Keratinocyte (primary cell): ENCODE measurements at regions not wholly inside any gene's neighbourhood (a gene's known extent, or its start where the extent isn't known, plus 50 kb on each side); places are given as distances from the start of the nearest gene placed in this dataset.

Experiments
- DNase-seq: peaks from one replicate; pipeline ENCODE4 v3.0.0-alpha.2; 2011; ENCODE audit warnings: low read depth, missing footprints, low spot score
- FAIRE-seq: peaks from 2 replicates; lab custom pipeline; 2011; peaks lifted over from hg19 to GRCh38; lab: Jason Lieb, UNC
- H2AFZ ChIP-seq: 2 replicates; pipeline ENCODE4 v1.6.0; 2012; ENCODE audit warnings: low read length, control low read depth, inconsistent platforms; ENCODE audit not compliant: control insufficient read depth
- H3K27ac ChIP-seq: 2 replicates; pipeline ENCODE4 v1.5.1; 2011; ENCODE audit warnings: low read length; ENCODE audit not compliant: control insufficient read depth, insufficient read depth
- H3K27me3 ChIP-seq: 3 replicates; pipeline ENCODE4 v1.6.0; 2011; ENCODE audit warnings: low read length; ENCODE audit not compliant: control insufficient read depth, insufficient read depth; ENCODE audit errors: extremely low read depth
- H3K36me3 ChIP-seq, 2 experiments: 2 replicates in 1 of 2; 3 replicates in 1 of 2; pipeline ENCODE4 v1.5.1; 2011; ENCODE audit warnings: low read length in 2 of 2, mild to moderate bottlenecking in 1 of 2; ENCODE audit not compliant: control insufficient read depth in 2 of 2, insufficient read depth in 2 of 2; ENCODE audit errors: extremely low read depth in 1 of 2
- H3K4me1 ChIP-seq: 3 replicates; pipeline ENCODE4 v1.5.1; 2011; ENCODE audit warnings: low read length; ENCODE audit not compliant: control insufficient read depth, insufficient read depth; ENCODE audit errors: extremely low read depth
- H3K4me2 ChIP-seq: 3 replicates; pipeline ENCODE4 v1.6.0; 2011; ENCODE audit warnings: low read depth, low read length; ENCODE audit not compliant: control insufficient read depth, insufficient read depth; ENCODE audit errors: extremely low read depth
- H3K4me3 ChIP-seq, 3 experiments: fragments of 200-600 bp in 1 of 3; sonication (generic) in 1 of 3; 2 replicates in 2 of 3; 3 replicates in 1 of 3; pipeline ENCODE4 v1.5.1; 2011 to 2016; ENCODE audit warnings: low read length in 3 of 3, mild to moderate bottlenecking in 3 of 3, control low read depth in 2 of 3, inconsistent platforms in 1 of 3, low read depth in 1 of 3, mixed read lengths in 1 of 3, mixed run types in 1 of 3, moderate library complexity in 1 of 3; ENCODE audit not compliant: control insufficient read depth in 2 of 3, insufficient read depth in 2 of 3; ENCODE audit errors: extremely low read depth in 1 of 3
- H3K79me2 ChIP-seq: 2 replicates; pipeline ENCODE4 v1.6.0; 2012; ENCODE audit warnings: low read length; ENCODE audit not compliant: control insufficient read depth, insufficient read depth
- H3K9ac ChIP-seq: 3 replicates; pipeline ENCODE4 v1.6.0; 2011; ENCODE audit warnings: low read length; ENCODE audit not compliant: control insufficient read depth, insufficient read depth; ENCODE audit errors: extremely low read depth
- H3K9me1 ChIP-seq: 3 replicates; pipeline ENCODE4 v1.6.0; 2011; ENCODE audit warnings: low read length; ENCODE audit not compliant: control insufficient read depth, insufficient read depth; ENCODE audit errors: extremely low read depth
- H3K9me3 ChIP-seq: 2 replicates; pipeline ENCODE4 v1.5.1; 2012; ENCODE audit warnings: low read depth, low read length; ENCODE audit not compliant: control insufficient read depth
- H4K20me1 ChIP-seq: 3 replicates; pipeline ENCODE4 v1.6.0; 2011; ENCODE audit warnings: low read length; ENCODE audit not compliant: control insufficient read depth, insufficient read depth; ENCODE audit errors: extremely low read depth
- CTCF ChIP-seq, 3 experiments: IDR thresholded peaks in 1 of 3; conservative IDR thresholded peaks in 1 of 3; optimal IDR thresholded peaks in 1 of 3; 2 replicates in 2 of 3; 3 replicates in 1 of 3; pipeline versions ENCODE3 to v1.5.1; 2011; ENCODE audit warnings: low read length in 3 of 3, mild to moderate bottlenecking in 3 of 3, moderate library complexity in 2 of 3, control low read depth in 1 of 3, inconsistent platforms in 1 of 3; ENCODE audit not compliant: insufficient read depth in 2 of 3; ENCODE audit errors: extremely low read depth in 1 of 3
- EZH2 ChIP-seq: IDR thresholded peaks from one replicate; pipeline ENCODE4 v1.6.1; 2012; ENCODE audit warnings: inconsistent platforms, mild to moderate bottlenecking, low read length, moderate library complexity
- dilution Hi-C: fragments of 300-500 bp; cut with MboI; formaldehyde crosslinking; loops from one replicate; pipeline ENCODE4 v1.7.0; 2020; ENCODE audit warnings: low sequenced_read_pairs; ENCODE audit not compliant: extremely low pct_ligation_motif_present

GRCh38 chr5:3994628-3995027 lies 399.0 kb downstream of the IRX1 start:
- H3K27me3 ChIP-seq, result no peaks in the 10 kb centered on the region
- H3K4me2 ChIP-seq, result no peak overlapping the region
- no peaks in the 10 kb centered on the region for H3K79me2 ChIP-seq
- FAIRE-seq, result no peak
- no peak for TF ChIP-seq CTCF (optimal IDR thresholded peaks at IDR 0.05 in 1 of 3, IDR thresholded peaks at IDR 0.05 in 1 of 3, conservative IDR thresholded peaks at IDR 0.05 in 1 of 3; ENCODE audit: extremely low read depth in 1 of 3, insufficient read depth in 2 of 3, low read length in 3 of 3)
- TF ChIP-seq EZH2, result no peak
- H3K36me3 ChIP-seq, result no peaks in the 10 kb centered on the region
- no peak overlapping the region for H2AFZ ChIP-seq
- H3K9me1 ChIP-seq, result no peaks in the 10 kb centered on the region
- no peaks in the 10 kb centered on the region for H3K4me1 ChIP-seq
- dilution Hi-C loops, result no loop called here
- H3K9ac ChIP-seq, result no peak overlapping the region
- no peaks in the 10 kb centered on the region for H4K20me1 ChIP-seq
- H3K4me3 ChIP-seq, result no peak overlapping the region
- H3K27ac ChIP-seq, result no peak overlapping the region
- no peak for DNase-seq
- H3K9me3 ChIP-seq, result no peaks in the 10 kb centered on the region

- Histone ChIP-seq H3K27me3 (no peaks in the 10 kb centered on the region), H3K9ac (no peak overlapping the region), H3K4me2 (no peak overlapping the region), H3K27ac (no peak overlapping the region), H3K4me3 (no peak overlapping the region), H3K9me3 (no peaks in the 10 kb centered on the region), H3K9me1 (no peaks in the 10 kb centered on the region), H3K4me1 (no peaks in the 10 kb centered on the region), H4K20me1 (no peaks in the 10 kb centered on the region), H3K79me2 (no peaks in the 10 kb centered on the region), H3K36me3 (no peaks in the 10 kb centered on the region), H2AFZ (no peak overlapping the region)
- FAIRE-seq, result no peak
- dilution Hi-C loops, result no loop called here
- DNase-seq, result no peak
- TF ChIP-seq EZH2 (no peak), CTCF (optimal IDR thresholded peaks at IDR 0.05 in 1 of 3, IDR thresholded peaks at IDR 0.05 in 1 of 3, conservative IDR thresholded peaks at IDR 0.05 in 1 of 3; ENCODE audit: extremely low read depth in 1 of 3, insufficient read depth in 2 of 3, low read length in 3 of 3) (no peak)
Measured at GRCh38 chr5:3995954-3996619, 400.5 kb downstream of the IRX1 start.
